Esophagus squamous epithelium (tissue), 5 donors: ENCODE measurements at regions not wholly inside any gene's neighbourhood (a gene's known extent, or its start where the extent isn't known, plus 50 kb on each side); places are given as distances from the start of the nearest gene placed in this dataset.
"Not testable (repeated sequence)": the region's sequence is repeated elsewhere in the genome, so short reads cannot be mapped to it uniquely, and the experiment has no call there.

ENCODE experiments used
- DNase-seq: peaks from one replicate; lab custom pipeline; 2025; lab: John Stamatoyannopoulos, UW
- H3K27ac ChIP-seq, 4 donors: fragments of 200-600 bp; sonication (generic); one replicate each; pipeline ENCODE4 v1.5.1; 2016 to 2019; ENCODE audit warnings: mild to moderate bottlenecking in 1 of 4
- H3K27me3 ChIP-seq, 4 donors: fragments of 200-600 bp; sonication (generic); 1 replicate in 3 of 4; 2 replicates in 1 of 4; pipeline versions ENCODE4 v1.5.1 to v1.6.0; 2017 to 2021; ENCODE audit warnings: antibody characterized with exemption in 1 of 4
- H3K36me3 ChIP-seq, 3 donors: fragments of 200-600 bp; sonication (generic); one replicate each; pipeline ENCODE4 v1.5.1; 2016 to 2019
- H3K4me1 ChIP-seq, 3 donors: fragments of 200-600 bp; sonication (generic); one replicate each; pipeline ENCODE4 v1.5.1; 2017 to 2019
- H3K4me3 ChIP-seq, 4 donors: fragments of 200-600 bp; sonication (generic); 1 replicate in 3 of 4; 2 replicates in 1 of 4; pipeline ENCODE4 v1.5.1; 2016 to 2019; ENCODE audit warnings: mild to moderate bottlenecking in 2 of 4, moderate library complexity in 1 of 4
- H3K9me3 ChIP-seq, 3 donors: fragments of 200-600 bp; sonication (generic); one replicate each; pipeline ENCODE4 v1.5.1; 2016 to 2019
- POLR2A ChIP-seq, 4 donors: fragments of 450-650 bp; IDR thresholded peaks; one replicate each; pipeline ENCODE4 v1.6.1; 2017; ENCODE audit warnings: antibody characterized with exemption in 4 of 4, mild to moderate bottlenecking in 4 of 4, moderate library complexity in 3 of 4
- WGBS, 2 donors: methylation state at CpG; one replicate each; pipeline ENCODE4 v1.1.5; 2018; 5-methylcytosine and 5-hydroxymethylcytosine counted together
- intact Hi-C: fragments of 100-400 bp; cut with DNase I; formaldehyde crosslinking; loops from one replicate; pipeline ENCODE4 v1.15.0; 2022
- TF ChIP-seq, protein P1 (sequence below), 6 experiments: fragments of 450-650 bp in 4 of 6; fragments of 200-600 bp in 2 of 6; sonication (generic) in 2 of 6; IDR thresholded peaks; one replicate each; pipeline ENCODE4 v1.5.1; 2016 to 2019; ENCODE audit warnings: antibody characterized with exemption in 6 of 6, mild to moderate bottlenecking in 4 of 6, moderate library complexity in 4 of 6
- donor health status: DM: yes; HTN: yes; CAD: no.

GRCh38 chrX:13487731-13488505, 81.5 kb upstream of the EGFL6 start:
- Histone ChIP-seq H3K27ac (peak overlapping the region; percentile 62 to 83 (median 74)), H3K9me3 (no peaks in the 10 kb centered on the region), H3K36me3 (no peaks in the 10 kb centered on the region), H3K27me3 (no peaks in the 10 kb centered on the region), H3K4me3 (no peak overlapping the region), H3K4me1 (peaks cover 0 to 32% (median 16%) of the 10 kb centered on the region in 3 donors)
- DNase-seq = no peak
- 0 to 8% methylated on average over 2 to 7 of the region's 7 CpGs for WGBS, 2 donors
- intact Hi-C loops = loop anchor here (10.0 kb wide), 2 partner anchors 393 to 533 kb away; no protein-coding TSS in a partner anchor
- TF ChIP-seq, protein P1, sequence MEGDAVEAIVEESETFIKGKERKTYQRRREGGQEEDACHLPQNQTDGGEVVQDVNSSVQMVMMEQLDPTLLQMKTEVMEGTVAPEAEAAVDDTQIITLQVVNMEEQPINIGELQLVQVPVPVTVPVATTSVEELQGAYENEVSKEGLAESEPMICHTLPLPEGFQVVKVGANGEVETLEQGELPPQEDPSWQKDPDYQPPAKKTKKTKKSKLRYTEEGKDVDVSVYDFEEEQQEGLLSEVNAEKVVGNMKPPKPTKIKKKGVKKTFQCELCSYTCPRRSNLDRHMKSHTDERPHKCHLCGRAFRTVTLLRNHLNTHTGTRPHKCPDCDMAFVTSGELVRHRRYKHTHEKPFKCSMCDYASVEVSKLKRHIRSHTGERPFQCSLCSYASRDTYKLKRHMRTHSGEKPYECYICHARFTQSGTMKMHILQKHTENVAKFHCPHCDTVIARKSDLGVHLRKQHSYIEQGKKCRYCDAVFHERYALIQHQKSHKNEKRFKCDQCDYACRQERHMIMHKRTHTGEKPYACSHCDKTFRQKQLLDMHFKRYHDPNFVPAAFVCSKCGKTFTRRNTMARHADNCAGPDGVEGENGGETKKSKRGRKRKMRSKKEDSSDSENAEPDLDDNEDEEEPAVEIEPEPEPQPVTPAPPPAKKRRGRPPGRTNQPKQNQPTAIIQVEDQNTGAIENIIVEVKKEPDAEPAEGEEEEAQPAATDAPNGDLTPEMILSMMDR (IDR thresholded peaks at IDR 0.05) = peak; percentile 58 to 80 (median 72)
- TF ChIP-seq POLR2A (IDR thresholded peaks at IDR 0.05) = no peak

DNA sequence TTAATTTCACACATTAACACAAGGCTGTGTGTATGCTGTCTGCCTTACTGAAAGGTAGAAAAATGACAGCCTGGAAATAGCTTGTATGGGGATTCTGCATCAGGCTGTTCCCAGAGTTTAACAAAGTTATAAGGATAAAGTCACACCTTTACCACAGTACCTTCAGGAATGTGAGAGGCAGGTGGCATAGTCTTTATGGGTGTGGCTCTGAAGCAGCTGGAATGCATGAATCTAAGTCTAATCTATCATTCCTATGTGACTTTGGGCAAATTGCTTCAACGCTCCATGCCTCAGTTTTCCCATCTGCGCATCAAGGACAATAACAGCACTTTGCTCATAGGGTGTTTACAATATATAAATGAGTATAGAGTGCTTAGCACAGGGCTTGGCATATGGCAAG, 84.2 kb upstream of the EGFL6 start:
- Histone ChIP-seq H3K27me3 (no peaks in the 10 kb centered on the region), H3K4me3 (no peak overlapping the region), H3K36me3 (no peaks in the 10 kb centered on the region), H3K4me1 (peaks cover 0 to 32% (median 16%) of the 10 kb centered on the region in 3 donors), H3K27ac (no peak overlapping the region), H3K9me3 (no peaks in the 10 kb centered on the region)
- no peak for DNase-seq
- no peak for TF ChIP-seq POLR2A (IDR thresholded peaks at IDR 0.05)
- TF ChIP-seq, protein P1 (IDR thresholded peaks at IDR 0.05) = no peak
- WGBS, 2 donors = 55 to 78% methylated on average over 2 of the region's 2 CpGs
- intact Hi-C loops = loop anchor here (10.0 kb wide), 2 partner anchors 390 to 530 kb away; no protein-coding TSS in a partner anchor

- no peak for DNase-seq
- no peak overlapping the region for H3K4me3 ChIP-seq
- peaks cover 0 to 21% (median 16%) of the 10 kb centered on the region in 3 donors for H3K4me1 ChIP-seq
- intact Hi-C loops = loop anchor here (10.0 kb wide), 2 partner anchors 389 to 529 kb away; no protein-coding TSS in a partner anchor
- 71 to 87% methylated on average over 3 of the region's 3 CpGs for WGBS, 2 donors
- no peaks in the 10 kb centered on the region for H3K27me3 ChIP-seq
- no peaks in the 10 kb centered on the region for H3K36me3 ChIP-seq
- H3K9me3 ChIP-seq = no peaks in the 10 kb centered on the region
- no peak overlapping the region for H3K27ac ChIP-seq
- TF ChIP-seq, protein P1 (IDR thresholded peaks at IDR 0.05) = no peak
- no peak for TF ChIP-seq POLR2A (IDR thresholded peaks at IDR 0.05)
Measured at GRCh38 chrX:13483773-13484172, 85.6 kb upstream of the EGFL6 start.

GRCh38 chrX:13482746-13483541, 86.5 kb upstream of the EGFL6 start:
- 81 to 90% methylated on average over 8 to 9 of the region's 9 CpGs for WGBS, 2 donors
- H3K27ac ChIP-seq = no peak overlapping the region
- H3K36me3 ChIP-seq = no peaks in the 10 kb centered on the region
- H3K27me3 ChIP-seq = no peaks in the 10 kb centered on the region
- TF ChIP-seq, protein P1 (IDR thresholded peaks at IDR 0.05) = no peak
- no peak for TF ChIP-seq POLR2A (IDR thresholded peaks at IDR 0.05)
- no peak overlapping the region for H3K4me3 ChIP-seq
- no peak for DNase-seq
- intact Hi-C loops = loop anchor here (10.0 kb wide), 2 partner anchors 388 to 528 kb away; no protein-coding TSS in a partner anchor
- H3K9me3 ChIP-seq = no peaks in the 10 kb centered on the region
- peaks cover 0 to 13% (median 12%) of the 10 kb centered on the region in 3 donors for H3K4me1 ChIP-seq

GRCh38 chrX:13480780-13481179, 88.6 kb upstream of the EGFL6 start:
- intact Hi-C loops = loop anchor here (10.0 kb wide), 2 partner anchors 386 to 526 kb away; no protein-coding TSS in a partner anchor
- WGBS, 2 donors = 83 to 100% methylated on average over 2 of the region's 2 CpGs
- not testable (repeated sequence) for DNase-seq, H3K36me3 ChIP-seq, H3K9me3 ChIP-seq, H3K27me3 ChIP-seq, H3K27ac ChIP-seq, H3K4me3 ChIP-seq, H3K4me1 ChIP-seq
